ENCODE measurements at regions not wholly inside any gene's neighbourhood (a gene's known extent, or its start where the extent isn't known, plus 50 kb on each side); places are given as distances from the start of the nearest gene placed in this dataset.

DNA sequence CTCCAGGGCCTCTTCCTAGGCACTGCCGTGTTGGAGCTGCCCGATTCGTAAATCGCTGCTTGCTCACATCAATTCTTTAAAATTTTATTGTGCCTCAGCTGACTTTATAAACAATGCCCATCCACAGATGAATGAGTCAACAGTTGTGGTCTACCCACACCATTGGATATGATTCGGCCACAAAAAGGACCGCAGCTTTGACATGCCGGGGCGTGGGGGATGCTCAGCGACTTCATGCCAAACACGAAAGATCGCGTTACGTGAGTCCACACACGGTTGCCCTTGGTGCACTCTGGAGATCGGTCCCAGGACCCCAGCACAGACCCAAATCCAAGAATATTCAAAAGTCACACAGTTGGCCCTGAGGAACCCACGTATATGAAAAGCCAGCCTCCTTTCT is 195.7 kb downstream of the CTTN start:
- ChIA-PET POLR2A (no interaction called here), CTCF (no interaction called here)
- Mint-ChIP-seq H3K27ac (no peak overlapping the region), H3K4me3 (no peak overlapping the region), H3K4me1 (no peaks in the 10 kb centered on the region), H3K36me3 (ENCODE audit: low read depth) (no peaks in the 10 kb centered on the region), H3K27me3 (peaks cover 7% of the 10 kb centered on the region), H3K9me3 (no peaks in the 10 kb centered on the region)
- TF ChIP-seq, protein P1, sequence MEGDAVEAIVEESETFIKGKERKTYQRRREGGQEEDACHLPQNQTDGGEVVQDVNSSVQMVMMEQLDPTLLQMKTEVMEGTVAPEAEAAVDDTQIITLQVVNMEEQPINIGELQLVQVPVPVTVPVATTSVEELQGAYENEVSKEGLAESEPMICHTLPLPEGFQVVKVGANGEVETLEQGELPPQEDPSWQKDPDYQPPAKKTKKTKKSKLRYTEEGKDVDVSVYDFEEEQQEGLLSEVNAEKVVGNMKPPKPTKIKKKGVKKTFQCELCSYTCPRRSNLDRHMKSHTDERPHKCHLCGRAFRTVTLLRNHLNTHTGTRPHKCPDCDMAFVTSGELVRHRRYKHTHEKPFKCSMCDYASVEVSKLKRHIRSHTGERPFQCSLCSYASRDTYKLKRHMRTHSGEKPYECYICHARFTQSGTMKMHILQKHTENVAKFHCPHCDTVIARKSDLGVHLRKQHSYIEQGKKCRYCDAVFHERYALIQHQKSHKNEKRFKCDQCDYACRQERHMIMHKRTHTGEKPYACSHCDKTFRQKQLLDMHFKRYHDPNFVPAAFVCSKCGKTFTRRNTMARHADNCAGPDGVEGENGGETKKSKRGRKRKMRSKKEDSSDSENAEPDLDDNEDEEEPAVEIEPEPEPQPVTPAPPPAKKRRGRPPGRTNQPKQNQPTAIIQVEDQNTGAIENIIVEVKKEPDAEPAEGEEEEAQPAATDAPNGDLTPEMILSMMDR (IDR thresholded peaks at IDR 0.05), result no peak
- ATAC-seq (ENCODE audit: low read depth), result no peak
- intact Hi-C loops (cut with micrococcal nuclease), result no loop called here
- no peak for DNase-seq

DNA sequence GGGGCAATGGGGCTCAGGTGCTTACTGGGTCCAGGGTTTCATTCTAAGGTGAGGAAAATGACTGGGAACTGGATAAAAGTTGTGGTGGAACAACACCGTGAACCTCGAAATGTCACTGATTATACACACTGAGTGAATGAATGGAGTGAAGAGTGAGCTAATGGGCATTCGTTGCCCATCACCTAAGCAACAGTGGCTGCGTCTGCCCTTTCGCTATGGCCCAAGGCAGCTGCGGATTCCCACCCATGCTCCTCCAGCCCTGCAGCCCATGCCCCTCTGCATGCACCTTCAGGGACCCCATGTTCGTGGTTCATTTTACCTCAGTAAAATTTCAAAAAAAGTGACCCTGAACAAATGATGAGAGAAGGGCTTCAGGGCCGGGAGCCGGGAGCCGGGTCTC is 196.3 kb downstream of the CTTN start:
- Mint-ChIP-seq H3K4me3 (no peak overlapping the region), H3K27me3 (peaks cover 6% of the 10 kb centered on the region), H3K9me3 (no peaks in the 10 kb centered on the region), H3K4me1 (no peaks in the 10 kb centered on the region), H3K36me3 (ENCODE audit: low read depth) (no peaks in the 10 kb centered on the region), H3K27ac (no peak overlapping the region)
- no peak for ATAC-seq (ENCODE audit: low read depth)
- DNase-seq, result no peak
- POLR2A ChIA-PET, result no interaction called here
- CTCF ChIA-PET, result no interaction called here
- TF ChIP-seq, protein P1 (IDR thresholded peaks at IDR 0.05), result no peak
- intact Hi-C loops (cut with micrococcal nuclease), result no loop called here

DNA sequence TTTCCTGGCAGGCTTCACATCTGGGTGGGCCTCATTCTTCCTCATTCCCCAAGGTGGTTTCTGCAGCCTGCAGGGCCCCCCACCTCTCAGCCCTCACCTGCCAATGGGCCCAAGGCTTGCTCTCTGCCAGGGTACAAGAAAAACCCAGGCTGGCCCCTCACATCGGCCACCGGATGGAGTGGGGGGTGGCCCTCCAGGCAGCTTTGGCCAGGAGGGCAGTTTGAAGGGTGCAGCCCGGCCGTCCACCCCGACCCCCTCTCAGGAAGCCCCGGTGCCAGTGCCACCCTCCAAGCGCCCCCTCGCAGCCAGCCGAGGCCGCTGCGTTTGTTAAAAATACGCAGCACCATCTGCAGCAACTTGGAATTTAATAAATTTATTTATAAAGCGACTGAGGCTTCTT is 196.7 kb downstream of the CTTN start:
- no peak for DNase-seq
- no peak for ATAC-seq (ENCODE audit: low read depth)
- Mint-ChIP-seq H3K27me3 (peaks cover 5% of the 10 kb centered on the region), H3K36me3 (ENCODE audit: low read depth) (no peaks in the 10 kb centered on the region), H3K4me1 (no peaks in the 10 kb centered on the region), H3K9me3 (no peaks in the 10 kb centered on the region), H3K27ac (no peak overlapping the region), H3K4me3 (no peak overlapping the region)
- TF ChIP-seq, protein P1 (IDR thresholded peaks at IDR 0.05), result no peak
- ChIA-PET CTCF (no interaction called here), POLR2A (no interaction called here)
- intact Hi-C loops (cut with micrococcal nuclease), result no loop called here

- CTCF ChIA-PET, result no interaction called here
- Mint-ChIP-seq H3K4me1 (no peaks in the 10 kb centered on the region), H3K27ac (no peak overlapping the region), H3K36me3 (ENCODE audit: low read depth) (no peaks in the 10 kb centered on the region), H3K27me3 (peaks cover 5% of the 10 kb centered on the region), H3K9me3 (no peaks in the 10 kb centered on the region), H3K4me3 (no peak overlapping the region)
- DNase-seq, result no peak
- POLR2A ChIA-PET, result no interaction called here
- ATAC-seq (ENCODE audit: low read depth), result no peak
- TF ChIP-seq, protein P1 (IDR thresholded peaks at IDR 0.05), result no peak
- intact Hi-C loops (cut with micrococcal nuclease), result no loop called here
These were observed 197.1 kb downstream of the CTTN start for GRCh38 chr11:70595452-70595851.

- DNase-seq, result no peak
- Mint-ChIP-seq H3K36me3 (ENCODE audit: low read depth) (no peaks in the 10 kb centered on the region), H3K9me3 (no peaks in the 10 kb centered on the region), H3K4me1 (no peaks in the 10 kb centered on the region), H3K27me3 (peaks cover 5% of the 10 kb centered on the region), H3K4me3 (no peak overlapping the region), H3K27ac (no peak overlapping the region)
- no peak for ATAC-seq (ENCODE audit: low read depth)
- intact Hi-C loops (cut with micrococcal nuclease), result no loop called here
- ChIA-PET CTCF (no interaction called here), POLR2A (no interaction called here)
- TF ChIP-seq, protein P1 (IDR thresholded peaks at IDR 0.05), result no peak
These were observed 197.8 kb downstream of the CTTN start for GRCh38 chr11:70596091-70596490.
